ENCODE measurements at regions not wholly inside any gene's neighbourhood (a gene's known extent, or its start where the extent isn't known, plus 50 kb on each side); places are given as distances from the start of the nearest gene placed in this dataset.

GRCh38 chr2:96427917-96428316, 77.2 kb downstream of the NEURL3 start:
- intact Hi-C loops (cut with micrococcal nuclease) = no loop called here
- WGBS (ENCODE audit: insufficient coverage) = no CpG with 5 or more reads among the region's 1 CpG
- Mint-ChIP-seq H3K9me3 (peaks cover 10 to 55% (median 39%) of the 10 kb centered on the region in 7 donors), H3K4me3 (peak overlapping the region in 1 of 2 donors; percentile 26), H3K27me3 (ENCODE audit: low read depth in 3 of 3) (peaks cover 7 to 11% (median 9%) of the 10 kb centered on the region in 3 donors), H3K4me1 (peaks cover 2% of the 10 kb centered on the region), H3K36me3 (no peaks in the 10 kb centered on the region), H3K27ac (no peak overlapping the region)
- peak in 2 of 3 donors; percentile 9 to 57 for DNase-seq
- Histone ChIP-seq H3K9me3 (replicated peaks in 1 of 2; ENCODE audit: control insufficient read depth in 1 of 2, insufficient read depth in 1 of 2, low read length in 2 of 2) (peaks cover 23 to 41% of the 10 kb centered on the region in 2 donors), H3K4me3 (replicated peaks in 1 of 3; ENCODE audit: low read depth in 2 of 3, low read length in 3 of 3) (no peak overlapping the region), H3K36me3 (replicated peaks in 1 of 2; ENCODE audit: control insufficient read depth in 1 of 2, insufficient read depth in 2 of 2, low read length in 2 of 2) (no peaks in the 10 kb centered on the region), H2AFZ (ENCODE audit: insufficient read depth, low read depth, low read length, poor library complexity, severe bottlenecking) (no peak overlapping the region), H3K27ac (ENCODE audit: low read depth in 1 of 2, low read length in 2 of 2) (no peak overlapping the region), H3K79me2 (ENCODE audit: insufficient read depth, low read length) (no peaks in the 10 kb centered on the region), H3K27me3 (ENCODE audit: control insufficient read depth in 2 of 2, insufficient read depth in 2 of 2, low read length in 2 of 2) (no peaks in the 10 kb centered on the region), H3K9ac (ENCODE audit: insufficient read depth, low read length, poor library complexity, severe bottlenecking) (no peak overlapping the region), H3K4me2 (replicated peaks; ENCODE audit: extremely low read depth, low read length, poor library complexity, severe bottlenecking) (no peak overlapping the region), H4K20me1 (ENCODE audit: insufficient read depth, low read length) (no peaks in the 10 kb centered on the region), H3K4me1 (ENCODE audit: control insufficient read depth in 1 of 2, insufficient read depth in 2 of 2, low read length in 2 of 2) (no peaks in the 10 kb centered on the region)
- no peak for TF ChIP-seq CTCF (IDR thresholded peaks at IDR 0.05)

- Histone ChIP-seq H4K20me1 (ENCODE audit: insufficient read depth, low read length) (no peaks in the 10 kb centered on the region), H3K4me2 (replicated peaks; ENCODE audit: extremely low read depth, low read length, poor library complexity, severe bottlenecking) (no peak overlapping the region), H3K79me2 (ENCODE audit: insufficient read depth, low read length) (no peaks in the 10 kb centered on the region), H3K27me3 (ENCODE audit: control insufficient read depth in 2 of 2, insufficient read depth in 2 of 2, low read length in 2 of 2) (no peaks in the 10 kb centered on the region), H3K4me3 (replicated peaks in 1 of 3; ENCODE audit: low read depth in 2 of 3, low read length in 3 of 3) (no peak overlapping the region), H2AFZ (ENCODE audit: insufficient read depth, low read depth, low read length, poor library complexity, severe bottlenecking) (no peak overlapping the region), H3K9me3 (replicated peaks in 1 of 2; ENCODE audit: control insufficient read depth in 1 of 2, insufficient read depth in 1 of 2, low read length in 2 of 2) (peaks cover 23 to 41% of the 10 kb centered on the region in 2 donors), H3K4me1 (ENCODE audit: control insufficient read depth in 1 of 2, insufficient read depth in 2 of 2, low read length in 2 of 2) (no peaks in the 10 kb centered on the region), H3K36me3 (replicated peaks in 1 of 2; ENCODE audit: control insufficient read depth in 1 of 2, insufficient read depth in 2 of 2, low read length in 2 of 2) (no peaks in the 10 kb centered on the region), H3K9ac (ENCODE audit: insufficient read depth, low read length, poor library complexity, severe bottlenecking) (no peak overlapping the region), H3K27ac (ENCODE audit: low read depth in 1 of 2, low read length in 2 of 2) (no peak overlapping the region)
- Mint-ChIP-seq H3K27ac (peak overlapping the region in 1 of 7 donors; percentile 59), H3K27me3 (ENCODE audit: low read depth in 3 of 3) (peaks cover 9 to 11% (median 9%) of the 10 kb centered on the region in 3 donors), H3K36me3 (no peaks in the 10 kb centered on the region), H3K4me3 (no peak overlapping the region), H3K4me1 (peaks cover 2% of the 10 kb centered on the region), H3K9me3 (peaks cover 10 to 58% (median 40%) of the 10 kb centered on the region in 7 donors)
- intact Hi-C loops (cut with micrococcal nuclease) = no loop called here
- 89% methylated on average over 4 of the region's 4 CpGs for WGBS (ENCODE audit: insufficient coverage)
- TF ChIP-seq CTCF (IDR thresholded peaks at IDR 0.05) = no peak
- DNase-seq = no peak
Observed at GRCh38 chr2:96427169-96427568, 78.0 kb downstream of the NEURL3 start.
